K562 (cell line): ENCODE measurements at regions not wholly inside any gene's neighbourhood (a gene's known extent, or its start where the extent isn't known, plus 50 kb on each side); places are given as distances from the start of the nearest gene placed in this dataset.

Experiments
- ATAC-seq: fragments of 200-7000 bp; cut with Tn5 transposase; 3 replicates; pipeline ENCODE4 v1.9.1; 2020; ENCODE audit warnings: moderate library complexity
- BruUV-seq: library from RNA; stranded (reverse); fragments of 400-500 nt; replicated peaks from 2 replicates; lab custom pipeline; 2021; lab: Mats Ljungman, UMichigan
- CTCF ChIA-PET: fragments of 300-600 bp; formaldehyde crosslinking; extraction: SDS; loops from one replicate; lab custom pipeline; 2021; ENCODE audit warnings: low intra/inter-chr PET ratio; lab: Yijun Ruan, JAX
- POLR2A ChIA-PET: fragments of 300-600, 350-650 bp; sonication (Branson Sonifier 250); formaldehyde crosslinking; extraction: SDS; loops from one replicate; lab custom pipeline; 2021; ENCODE audit warnings: antibody characterized with exemption, inconsistent platforms; lab: Yijun Ruan, JAX
- DNase-seq, 4 experiments: peaks; one replicate each; pipeline versions ENCODE4 v3.0.0 to v3.0.0-alpha.2; 2011 to 2018; ENCODE audit warnings: low spot score in 3 of 4, mixed read lengths in 3 of 4; ENCODE audit errors: extremely low read depth in 1 of 4
- FAIRE-seq: peaks from 2 replicates; lab custom pipeline; 2011; peaks lifted over from hg19 to GRCh38; lab: Jason Lieb, UNC
- H2AFZ ChIP-seq: 2 replicates; pipeline ENCODE4 v1.6.0; 2011; ENCODE audit warnings: low read depth, low read length, control low read depth, inconsistent platforms
- H3K27ac ChIP-seq: fragments of 200-600 bp; 3 replicates; pipeline ENCODE4 v1.8.0; 2011; ENCODE audit warnings: low read depth, mild to moderate bottlenecking, control low read depth, inconsistent platforms, low read length, moderate library complexity, mixed read lengths; ENCODE audit errors: extremely low read depth
- H3K27me3 ChIP-seq, 2 experiments: fragments of 300-600 bp in 1 of 2; 2 replicates in 1 of 2; 3 replicates in 1 of 2; pipeline versions ENCODE4 v1.6.0 to v1.8.0; 2011; ENCODE audit warnings: inconsistent platforms in 2 of 2, low read length in 2 of 2, mild to moderate bottlenecking in 1 of 2, mixed read lengths in 1 of 2, moderate library complexity in 1 of 2; ENCODE audit not compliant: control insufficient read depth in 2 of 2, insufficient read depth in 2 of 2
- H3K36me3 ChIP-seq: fragments of 300-600 bp; 3 replicates; pipeline ENCODE4 v1.8.0; 2011; ENCODE audit warnings: mild to moderate bottlenecking, low read length, inconsistent platforms; ENCODE audit not compliant: control insufficient read depth, insufficient read depth
- H3K4me1 ChIP-seq, 2 experiments: fragments of 200-600 bp in 1 of 2; replicated peaks in 1 of 2; 2 replicates in 1 of 2; 3 replicates in 1 of 2; pipeline versions ENCODE4 v1.5.1 to v1.8.0; 2011; ENCODE audit warnings: inconsistent platforms in 2 of 2, low read length in 2 of 2, mild to moderate bottlenecking in 1 of 2, mixed read lengths in 1 of 2, moderate library complexity in 1 of 2; ENCODE audit not compliant: control insufficient read depth in 2 of 2, insufficient read depth in 2 of 2
- H3K4me2 ChIP-seq: 2 replicates; pipeline ENCODE4 v1.6.1; 2011; ENCODE audit warnings: low read length, control low read depth, inconsistent platforms, mixed read lengths; ENCODE audit not compliant: insufficient read depth
- H3K4me3 ChIP-seq: fragments of 200-600 bp; sonication (generic), shearing (Covaris generic); 2 replicates; pipeline ENCODE4 v1.5.1; 2016; ENCODE audit warnings: control low read depth, inconsistent platforms
- H3K79me2 ChIP-seq: fragments of 200-600 bp; 3 replicates; pipeline ENCODE4 v1.8.0; 2011; ENCODE audit warnings: low read length, inconsistent platforms; ENCODE audit not compliant: control insufficient read depth, insufficient read depth
- H3K9ac ChIP-seq, 2 experiments: 2 replicates each; pipeline versions ENCODE4 v1.6.0 to v1.6.1; 2011; ENCODE audit warnings: low read depth in 2 of 2, low read length in 2 of 2, control low read depth in 1 of 2, inconsistent platforms in 1 of 2, mild to moderate bottlenecking in 1 of 2, mixed read lengths in 1 of 2; ENCODE audit not compliant: insufficient read depth in 1 of 2
- H3K9me1 ChIP-seq: one replicate; pipeline ENCODE4 v1.6.0; 2011; ENCODE audit warnings: inconsistent platforms, mild to moderate bottlenecking, low read length, moderate library complexity; ENCODE audit not compliant: control insufficient read depth, insufficient read depth
- H3K9me3 ChIP-seq: replicated peaks from 2 replicates; pipeline ENCODE4 v1.5.1; 2011; ENCODE audit warnings: low read depth, low read length, inconsistent platforms; ENCODE audit not compliant: control insufficient read depth, insufficient read depth
- H4K20me1 ChIP-seq: replicated peaks from 2 replicates; pipeline ENCODE4 v1.6.1; 2011; ENCODE audit warnings: low read length, inconsistent platforms, mixed read lengths; ENCODE audit not compliant: control insufficient read depth, insufficient read depth
- CBX3 ChIP-seq, 2 experiments: IDR thresholded peaks; 1 replicate in 1 of 2; 2 replicates in 1 of 2; pipeline ENCODE4 v1.6.1; 2012; ENCODE audit warnings: inconsistent platforms in 2 of 2, low read length in 2 of 2, borderline replicate concordance in 1 of 2, control low read depth in 1 of 2
- ETV6 ChIP-seq, 3 experiments: fragments of 150-350 bp in 1 of 3; sonication (generic) in 1 of 3; formaldehyde crosslinking in 1 of 3; IDR thresholded peaks; 2 replicates each; pipeline versions ENCODE4 v1.6.1 to v1.8.0; 2014 to 2022; ENCODE audit warnings: borderline replicate concordance in 2 of 3, low read depth in 2 of 3, antibody characterized with exemption in 1 of 3, low read length in 1 of 3, mild to moderate bottlenecking in 1 of 3, missing genetic modification reagents in 1 of 3
- GTF2B ChIP-seq: IDR thresholded peaks from 2 replicates; pipeline ENCODE4 v1.6.1; 2011; ENCODE audit not compliant: insufficient read length; ENCODE audit errors: extremely low read depth
- HCFC1 ChIP-seq: IDR thresholded peaks from 2 replicates; pipeline ENCODE4 v1.6.1; 2012; ENCODE audit warnings: low read depth, low read length, improper control_type of control experiment
- MAZ ChIP-seq, 2 experiments: fragments of 450-650 bp in 1 of 2; sonication (generic) in 1 of 2; formaldehyde crosslinking; IDR thresholded peaks in 1 of 2; conservative IDR thresholded peaks in 1 of 2; 2 replicates each; pipeline versions ENCODE4 v1.4.0 to v1.5.0; 2020; ENCODE audit warnings: mild to moderate bottlenecking in 1 of 2, missing genetic modification reagents in 1 of 2
- MEIS2 ChIP-seq: fragments of 450-650 bp; IDR thresholded peaks from 2 replicates; pipeline ENCODE4 v1.6.1; 2014; ENCODE audit warnings: mild to moderate bottlenecking; ENCODE audit not compliant: partially characterized antibody
- MTA1 ChIP-seq: fragments of 450-650 bp; IDR thresholded peaks from 2 replicates; pipeline ENCODE4 v1.6.1; 2017; ENCODE audit warnings: borderline replicate concordance
- RCOR1 ChIP-seq, 2 experiments: IDR thresholded peaks; 2 replicates each; pipeline ENCODE4 v1.6.1; 2012; ENCODE audit warnings: low read depth in 2 of 2, low read length in 2 of 2, borderline replicate concordance in 1 of 2, improper control_type of control experiment in 1 of 2
- SMARCB1 ChIP-seq: IDR thresholded peaks from 2 replicates; pipeline ENCODE4 v1.6.1; 2011; ENCODE audit warnings: improper control_type of control experiment, low read depth; ENCODE audit not compliant: insufficient read length
- TRIM28 ChIP-seq: fragments of 450-650 bp; IDR thresholded peaks from 2 replicates; pipeline ENCODE4 v1.6.1; 2017
- ZNF274 ChIP-seq: IDR thresholded peaks from 2 replicates; pipeline ENCODE4 v1.6.1; 2011; ENCODE audit warnings: low read depth, mild to moderate bottlenecking, low read length, moderate library complexity, borderline replicate concordance
- ZNF384 ChIP-seq: IDR thresholded peaks from 2 replicates; pipeline ENCODE4 v1.6.1; 2012; ENCODE audit warnings: low read depth, low read length, improper control_type of control experiment
- ZNF764 ChIP-seq: fragments of 250-450 bp; sonication (Bioruptor Pico); IDR thresholded peaks from 2 replicates; pipeline ENCODE4 v1.4.0; 2020; ENCODE audit warnings: low read depth, mild to moderate bottlenecking, moderate library complexity
- WGBS: fragments of 100-300 bp; shearing (Covaris generic); methylation state at CpG from one replicate; pipeline ENCODE4 v1.1.6; 2016; ENCODE audit warnings: low coverage, mixed read lengths; ENCODE audit not compliant: insufficient coverage; ENCODE audit errors: missing lambda C conversion rate; 5-methylcytosine and 5-hydroxymethylcytosine counted together
- in situ Hi-C: fragments of 300-500 bp; cut with MboI; formaldehyde crosslinking; loops from 4 replicates; pipeline ENCODE4 v1.15.0; 2018; ENCODE audit warnings: inconsistent platforms, mixed read lengths
- intact Hi-C: fragments of 100-400 bp; cut with micrococcal nuclease; formaldehyde crosslinking; loops from 2 replicates; pipeline ENCODE4 v1.14.2; 2022
- TF ChIP-seq, protein P1 (sequence below): fragments of 200-400 bp; formaldehyde crosslinking; IDR thresholded peaks from 2 replicates; pipeline ENCODE4 v1.6.1; 2017; ENCODE audit warnings: mild to moderate bottlenecking, low read depth, low read length, moderate library complexity
- TF ChIP-seq, protein P2 (sequence below): fragments of 250-450 bp; sonication (Bioruptor Pico); IDR thresholded peaks from 2 replicates; pipeline ENCODE4 v1.4.0; 2020; ENCODE audit warnings: mild to moderate bottlenecking, moderate library complexity, borderline replicate concordance

DNA sequence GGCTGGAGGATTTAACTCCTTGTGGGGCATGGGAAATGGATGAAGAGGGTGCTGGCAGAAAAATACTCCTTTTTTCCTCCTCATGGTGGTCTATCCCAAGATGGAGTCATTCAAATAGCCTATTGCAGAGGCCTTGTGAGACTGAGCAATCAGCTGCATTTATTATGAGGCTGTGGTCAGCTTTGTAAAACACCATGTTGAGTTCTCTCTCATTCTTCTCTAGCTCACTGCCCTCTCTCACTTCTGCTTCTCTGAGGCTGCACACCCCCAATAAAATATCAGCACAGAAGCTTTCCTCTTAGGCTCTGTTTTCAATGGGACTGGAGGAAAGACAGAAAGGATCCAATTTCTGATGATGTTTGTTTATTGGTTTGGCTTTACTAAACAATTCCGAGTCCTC lies 467.1 kb downstream of the ADCYAP1 start:
- in situ Hi-C loops (no loop called here), intact Hi-C loops (no loop called here)
- Histone ChIP-seq H3K4me3 (no peak overlapping the region), H3K4me2 (no peak overlapping the region), H3K9ac (no peak overlapping the region), H3K27ac (no peak overlapping the region), H2AFZ (no peak overlapping the region), H3K9me3 (no peaks in the 10 kb centered on the region), H3K4me1 (no peaks in the 10 kb centered on the region), H3K79me2 (peaks cover 49% of the 10 kb centered on the region), H3K9me1 (no peaks in the 10 kb centered on the region), H4K20me1 (no peaks in the 10 kb centered on the region; the same call in 1 of the 2 replicates), H3K36me3 (peaks cover 25% of the 10 kb centered on the region; the same call in 2 of the 3 replicates), H3K27me3 (no peaks in the 10 kb centered on the region)
- ChIA-PET POLR2A (interaction anchor here (1.4 kb wide), 1 partner anchor 11 kb away, joined by 5 read pairs; no protein-coding TSS in a partner anchor), CTCF (no interaction called here)
- WGBS, result 89% methylated on average over 1 of the region's 1 CpG
- no TSS peak for BruUV-seq
- FAIRE-seq, result no peak
- DNase-seq, result no peak
- TF ChIP-seq GTF2B (no peak), ETV6 (IDR thresholded peaks at IDR 0.05; ENCODE audit: borderline replicate concordance in 1 of 2, low read depth in 2 of 2, low read length in 1 of 2) (no peak), ETV6 (CRISPR knock-in tag; IDR thresholded peaks at IDR 0.05; ENCODE audit: borderline replicate concordance) (no peak), TRIM28 (no peak), ZNF384 (no peak), MAZ (CRISPR knock-in tag; conservative IDR thresholded peaks at IDR 0.05 in 1 of 2, IDR thresholded peaks at IDR 0.05 in 1 of 2) (no peak), SMARCB1 (no peak), ZNF274 (no peak), ZNF764 (CRISPR knock-in tag) (no peak), MEIS2 (no peak), RCOR1 (IDR thresholded peaks at IDR 0.05; ENCODE audit: borderline replicate concordance in 1 of 2, low read depth in 2 of 2, low read length in 2 of 2) (no peak), HCFC1 (no peak), MTA1 (no peak), CBX3 (IDR thresholded peaks at IDR 0.05; ENCODE audit: borderline replicate concordance in 1 of 2, low read length in 2 of 2) (no peak)
- TF ChIP-seq, protein P1, sequence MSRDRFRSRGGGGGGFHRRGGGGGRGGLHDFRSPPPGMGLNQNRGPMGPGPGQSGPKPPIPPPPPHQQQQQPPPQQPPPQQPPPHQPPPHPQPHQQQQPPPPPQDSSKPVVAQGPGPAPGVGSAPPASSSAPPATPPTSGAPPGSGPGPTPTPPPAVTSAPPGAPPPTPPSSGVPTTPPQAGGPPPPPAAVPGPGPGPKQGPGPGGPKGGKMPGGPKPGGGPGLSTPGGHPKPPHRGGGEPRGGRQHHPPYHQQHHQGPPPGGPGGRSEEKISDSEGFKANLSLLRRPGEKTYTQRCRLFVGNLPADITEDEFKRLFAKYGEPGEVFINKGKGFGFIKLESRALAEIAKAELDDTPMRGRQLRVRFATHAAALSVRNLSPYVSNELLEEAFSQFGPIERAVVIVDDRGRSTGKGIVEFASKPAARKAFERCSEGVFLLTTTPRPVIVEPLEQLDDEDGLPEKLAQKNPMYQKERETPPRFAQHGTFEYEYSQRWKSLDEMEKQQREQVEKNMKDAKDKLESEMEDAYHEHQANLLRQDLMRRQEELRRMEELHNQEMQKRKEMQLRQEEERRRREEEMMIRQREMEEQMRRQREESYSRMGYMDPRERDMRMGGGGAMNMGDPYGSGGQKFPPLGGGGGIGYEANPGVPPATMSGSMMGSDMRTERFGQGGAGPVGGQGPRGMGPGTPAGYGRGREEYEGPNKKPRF, result no peak
- TF ChIP-seq, protein P2, sequence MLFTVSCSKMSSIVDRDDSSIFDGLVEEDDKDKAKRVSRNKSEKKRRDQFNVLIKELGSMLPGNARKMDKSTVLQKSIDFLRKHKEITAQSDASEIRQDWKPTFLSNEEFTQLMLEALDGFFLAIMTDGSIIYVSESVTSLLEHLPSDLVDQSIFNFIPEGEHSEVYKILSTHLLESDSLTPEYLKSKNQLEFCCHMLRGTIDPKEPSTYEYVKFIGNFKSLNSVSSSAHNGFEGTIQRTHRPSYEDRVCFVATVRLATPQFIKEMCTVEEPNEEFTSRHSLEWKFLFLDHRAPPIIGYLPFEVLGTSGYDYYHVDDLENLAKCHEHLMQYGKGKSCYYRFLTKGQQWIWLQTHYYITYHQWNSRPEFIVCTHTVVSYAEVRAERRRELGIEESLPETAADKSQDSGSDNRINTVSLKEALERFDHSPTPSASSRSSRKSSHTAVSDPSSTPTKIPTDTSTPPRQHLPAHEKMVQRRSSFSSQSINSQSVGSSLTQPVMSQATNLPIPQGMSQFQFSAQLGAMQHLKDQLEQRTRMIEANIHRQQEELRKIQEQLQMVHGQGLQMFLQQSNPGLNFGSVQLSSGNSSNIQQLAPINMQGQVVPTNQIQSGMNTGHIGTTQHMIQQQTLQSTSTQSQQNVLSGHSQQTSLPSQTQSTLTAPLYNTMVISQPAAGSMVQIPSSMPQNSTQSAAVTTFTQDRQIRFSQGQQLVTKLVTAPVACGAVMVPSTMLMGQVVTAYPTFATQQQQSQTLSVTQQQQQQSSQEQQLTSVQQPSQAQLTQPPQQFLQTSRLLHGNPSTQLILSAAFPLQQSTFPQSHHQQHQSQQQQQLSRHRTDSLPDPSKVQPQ (CRISPR knock-in tag), result no peak
- no peak for ATAC-seq
